NT2/D1 (cell line): ENCODE measurements at regions not wholly inside any gene's neighbourhood (a gene's known extent, or its start where the extent isn't known, plus 50 kb on each side); places are given as distances from the start of the nearest gene placed in this dataset.

Source experiments
- YY1 ChIP-seq: IDR thresholded peaks from 2 replicates; pipeline ENCODE4 v1.6.1; 2011; ENCODE audit not compliant: insufficient read length, insufficient read depth
- ZNF274 ChIP-seq: IDR thresholded peaks from 2 replicates; pipeline ENCODE4 v1.6.1; 2011; ENCODE audit warnings: mild to moderate bottlenecking, low read depth, low read length

DNA sequence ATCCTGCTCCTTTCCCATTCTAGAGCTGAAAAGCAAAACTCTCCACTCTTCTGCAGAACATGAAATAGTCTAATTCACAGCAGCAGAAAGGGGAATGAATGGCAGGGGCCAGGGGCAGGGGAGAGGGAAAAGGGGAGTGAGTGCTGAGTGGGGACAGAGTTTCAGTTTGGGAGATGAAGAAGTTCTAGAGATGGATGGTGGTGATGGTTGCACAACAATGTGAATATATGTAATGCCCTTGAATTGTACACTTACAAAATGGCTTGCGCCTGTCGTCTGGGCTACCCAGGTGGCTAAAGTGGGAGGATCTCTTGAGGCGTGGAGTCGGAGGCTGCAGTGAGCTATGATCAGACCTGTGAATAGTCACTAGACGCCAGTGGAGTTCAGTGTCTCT, 78.5 kb upstream of the MEF2A start:
- no peak for TF ChIP-seq YY1
- TF ChIP-seq ZNF274 = no peak
